Posterior cingulate gyrus (tissue), 11 donors: ENCODE measurements at regions not wholly inside any gene's neighbourhood (a gene's known extent, or its start where the extent isn't known, plus 50 kb on each side); places are given as distances from the start of the nearest gene placed in this dataset.
"Not testable (repeated sequence)": the region's sequence is repeated elsewhere in the genome, so short reads cannot be mapped to it uniquely, and the experiment has no call there.

Experiments used
- DNase-seq, 10 donors: peaks; one replicate each; pipeline versions ENCODE4 v3.0.0 to v3.0.0-alpha.2; 2020 to 2021; ENCODE audit warnings: mixed read lengths in 3 of 10
- intact Hi-C: fragments of 100-400 bp; cut with DNase I; formaldehyde crosslinking; loops from one replicate; pipeline ENCODE4 v1.15.1; 2023

- intact Hi-C loops: no loop called here
- peak in 1 of 10 donors; percentile 40 for DNase-seq
These were observed 64.7 kb downstream of the DHCR7 start for GRCh38 chr11:71383461-71383860.

DNA sequence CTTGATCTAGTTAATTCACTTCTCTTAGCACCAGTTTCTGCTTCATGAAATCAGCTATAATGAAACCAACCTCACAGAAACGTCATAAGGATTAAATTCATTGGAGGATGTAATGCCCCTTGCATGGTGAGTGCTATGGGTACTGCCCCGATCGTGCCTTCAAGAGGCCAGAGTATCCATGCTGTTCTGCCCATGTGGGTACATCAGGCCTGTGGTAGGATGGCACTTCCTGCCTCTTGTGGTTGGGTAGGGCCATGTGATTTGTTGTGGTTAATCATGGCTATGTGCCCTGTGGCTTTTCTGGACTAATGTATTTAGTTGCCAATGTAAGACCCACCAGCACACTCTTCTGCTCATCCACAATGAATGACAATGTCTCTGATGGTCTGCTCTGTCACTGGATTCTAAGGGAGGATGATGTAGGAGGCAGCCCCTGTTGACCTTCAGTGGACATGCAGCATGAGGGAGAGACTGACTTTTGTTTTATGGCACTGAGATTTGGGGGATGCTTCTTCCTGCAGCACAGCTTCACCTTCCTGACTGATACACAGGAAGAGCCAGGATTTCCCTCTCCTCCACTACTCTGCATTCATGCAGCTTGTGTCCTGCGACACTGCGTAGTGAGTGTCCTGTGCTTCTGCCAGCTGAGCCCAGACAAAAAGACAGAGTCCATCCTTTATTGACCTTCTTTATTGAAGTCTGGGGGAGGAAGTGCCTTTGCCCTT, 66.2 kb downstream of the DHCR7 start:
- intact Hi-C loops: no loop called here
- no peak for DNase-seq

DNA sequence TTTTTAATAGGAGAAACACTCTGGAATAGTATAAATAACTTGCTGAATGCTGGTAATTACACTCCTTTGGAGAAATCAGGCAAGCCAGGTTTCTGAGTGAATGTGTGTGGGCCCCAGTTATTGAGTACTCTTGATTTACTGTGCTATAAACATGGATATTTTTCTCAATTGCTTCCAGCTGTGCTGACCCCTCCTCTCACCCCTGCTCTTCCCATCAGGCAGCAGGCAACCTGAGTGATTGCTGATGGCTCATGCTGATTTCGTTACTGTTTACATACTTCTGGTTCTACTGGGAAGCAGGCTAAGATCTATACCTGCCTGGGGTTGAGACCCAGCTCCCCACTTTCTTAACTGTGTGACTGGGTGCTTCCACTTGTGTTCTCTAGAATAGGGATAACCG, 68.5 kb downstream of the DHCR7 start:
- DNase-seq: no peak
- intact Hi-C loops: loop anchor here (10.0 kb wide), 2 partner anchors 125 to 265 kb away; partner anchors contain the start of gene SHANK2

GRCh38 chr11:71373791-71374454, 74.3 kb downstream of the DHCR7 start:
- intact Hi-C loops: loop anchor here (10.0 kb wide), 2 partner anchors 119 to 259 kb away; partner anchors contain the start of gene SHANK2
- no peak for DNase-seq

GRCh38 chr11:71372693-71373657, 75.2 kb downstream of the DHCR7 start:
- peak in 1 of 10 donors; percentile 31 for DNase-seq
- intact Hi-C loops: loop anchor here (10.0 kb wide), 2 partner anchors 118 to 258 kb away; partner anchors contain the start of gene SHANK2

- no peak for DNase-seq
- intact Hi-C loops: loop anchor here (10.0 kb wide), 2 partner anchors 117 to 257 kb away; partner anchors contain the start of gene SHANK2
These were observed 76.5 kb downstream of the DHCR7 start for GRCh38 chr11:71371674-71372069.

GRCh38 chr11:71370895-71371673, 77.1 kb downstream of the DHCR7 start:
- DNase-seq: peak in 1 of 10 donors; percentile 33
- intact Hi-C loops: loop anchor here (10.0 kb wide), 2 partner anchors 116 to 256 kb away; partner anchors contain the start of gene SHANK2

DNA sequence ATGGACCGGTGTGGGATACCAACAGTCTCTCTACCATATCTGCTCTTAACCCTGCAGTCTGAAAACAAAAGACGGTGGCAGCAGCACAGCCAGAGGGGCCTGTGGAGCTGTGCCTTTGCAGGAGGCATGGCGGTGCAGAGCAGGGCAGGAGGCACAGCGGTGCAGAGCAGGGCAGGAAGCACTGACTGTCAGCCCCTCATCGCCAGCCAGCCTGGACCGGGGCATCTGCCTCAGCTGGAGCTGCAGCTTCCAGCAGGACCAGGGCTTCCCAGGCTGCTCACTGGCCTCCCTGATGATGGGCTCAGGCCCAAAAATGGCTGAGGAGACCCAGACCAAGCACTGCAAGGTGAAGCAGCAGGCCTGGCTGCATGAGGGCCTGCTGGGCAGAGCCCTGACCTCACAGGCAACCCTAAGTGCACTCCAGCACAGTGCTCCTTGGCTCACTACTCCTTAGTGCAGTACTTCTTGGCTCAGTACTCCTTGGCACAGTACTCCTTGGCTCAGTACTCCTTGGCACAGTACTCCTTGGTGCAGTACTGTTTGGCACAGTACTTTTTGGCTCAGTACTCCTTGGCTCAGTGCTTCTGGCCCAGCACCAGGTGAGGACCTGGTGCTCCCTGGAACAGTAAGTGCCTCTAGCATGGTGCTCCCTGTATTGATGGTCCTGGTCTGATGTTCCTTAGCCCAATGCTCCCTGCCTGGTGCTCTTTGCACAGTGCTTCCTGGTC, 78.0 kb downstream of the DHCR7 start:
- intact Hi-C loops: loop anchor here (10.0 kb wide), 2 partner anchors 115 to 255 kb away; partner anchors contain the start of gene SHANK2
- DNase-seq: no peak

DNA sequence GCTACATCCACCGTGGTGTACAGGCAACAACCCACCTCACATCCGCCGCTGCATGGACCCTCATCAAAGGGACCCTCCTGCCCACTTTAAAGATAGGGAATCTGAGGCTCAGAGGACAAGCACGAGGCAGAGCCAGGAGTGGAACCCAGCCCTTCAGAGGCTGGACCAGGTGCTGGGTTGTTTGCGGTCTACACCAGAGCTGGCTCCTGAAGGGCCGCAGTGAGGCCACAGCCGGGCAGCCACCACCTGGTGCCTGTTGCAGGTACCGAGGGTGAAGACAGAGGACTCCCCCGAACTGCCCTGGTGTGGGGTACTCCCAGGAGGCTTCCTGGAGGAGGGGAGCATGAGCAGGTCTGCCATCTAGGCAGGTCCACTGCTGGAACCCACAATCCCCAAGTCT, 78.8 kb downstream of the DHCR7 start:
- DNase-seq: no peak
- intact Hi-C loops: no loop called here

GRCh38 chr11:71368966-71369365, 79.2 kb downstream of the DHCR7 start:
- no peak for DNase-seq
- intact Hi-C loops: no loop called here

GRCh38 chr11:71367756-71368155, 80.4 kb downstream of the DHCR7 start:
- peak in 1 of 10 donors; percentile 81 for DNase-seq
- intact Hi-C loops: no loop called here

GRCh38 chr11:71367276-71367675, 80.9 kb downstream of the DHCR7 start:
- DNase-seq, intact Hi-C loops: not testable (repeated sequence)

DNA sequence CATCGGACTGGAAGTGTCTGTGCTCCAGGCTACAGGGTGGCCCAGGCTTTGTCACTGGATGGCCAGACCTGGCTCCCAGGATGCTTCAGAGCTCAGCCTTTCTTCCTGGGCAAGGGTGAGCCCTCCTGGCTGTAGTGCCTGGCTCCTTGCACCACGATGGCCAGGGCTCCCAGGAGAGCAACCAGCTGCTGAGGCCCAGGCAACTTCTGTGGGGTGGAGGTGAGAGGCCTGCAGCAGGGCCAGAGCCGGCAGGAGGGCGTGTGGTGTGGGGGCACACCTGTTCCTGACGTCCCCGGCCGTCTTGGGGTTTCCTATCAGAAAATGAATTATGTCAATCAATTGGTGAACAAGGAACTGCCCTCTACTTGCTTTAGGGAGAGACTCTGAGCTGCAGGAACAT, 82.1 kb downstream of the DHCR7 start:
- DNase-seq: peak in 1 of 10 donors; percentile 66
- intact Hi-C loops: no loop called here

- intact Hi-C loops: no loop called here
- DNase-seq: peak in 1 of 10 donors; percentile 59
These were observed 82.6 kb downstream of the DHCR7 start for GRCh38 chr11:71365626-71366025.

DNA sequence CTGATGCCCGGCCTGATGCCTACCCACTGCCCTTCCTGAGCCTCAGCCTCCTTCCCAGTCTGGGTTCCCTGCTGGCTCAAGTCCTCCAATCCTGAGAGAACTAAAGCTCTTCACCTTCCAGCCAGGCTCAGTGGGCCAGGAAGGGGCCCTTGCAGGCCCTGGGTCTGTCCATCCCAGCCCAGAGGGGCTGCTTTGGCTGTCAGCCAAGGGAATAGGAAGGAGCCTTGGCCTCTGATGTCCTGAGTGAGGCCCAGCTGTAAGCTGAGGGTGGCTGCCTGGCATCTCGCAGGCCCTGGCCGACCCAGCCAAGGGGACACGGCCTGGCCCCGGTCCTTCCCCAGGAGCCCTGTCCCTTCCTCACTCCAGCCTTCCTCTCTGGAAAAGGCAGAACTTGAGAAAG, 83.4 kb downstream of the DHCR7 start:
- peak in 1 of 10 donors; percentile 63 for DNase-seq
- intact Hi-C loops: no loop called here

GRCh38 chr11:71364176-71364671, 84.0 kb downstream of the DHCR7 start:
- peak in 6 of 10 donors; percentile 44 to 92 (median 64) for DNase-seq

GRCh38 chr11:71363721-71364120, 84.5 kb downstream of the DHCR7 start:
- intact Hi-C loops: no loop called here
- DNase-seq: peak in 1 of 10 donors; percentile 52

More at GRCh38 chr11:71364176-71364671, 84.0 kb downstream of the DHCR7 start:
- intact Hi-C loops: no loop called here

DNA sequence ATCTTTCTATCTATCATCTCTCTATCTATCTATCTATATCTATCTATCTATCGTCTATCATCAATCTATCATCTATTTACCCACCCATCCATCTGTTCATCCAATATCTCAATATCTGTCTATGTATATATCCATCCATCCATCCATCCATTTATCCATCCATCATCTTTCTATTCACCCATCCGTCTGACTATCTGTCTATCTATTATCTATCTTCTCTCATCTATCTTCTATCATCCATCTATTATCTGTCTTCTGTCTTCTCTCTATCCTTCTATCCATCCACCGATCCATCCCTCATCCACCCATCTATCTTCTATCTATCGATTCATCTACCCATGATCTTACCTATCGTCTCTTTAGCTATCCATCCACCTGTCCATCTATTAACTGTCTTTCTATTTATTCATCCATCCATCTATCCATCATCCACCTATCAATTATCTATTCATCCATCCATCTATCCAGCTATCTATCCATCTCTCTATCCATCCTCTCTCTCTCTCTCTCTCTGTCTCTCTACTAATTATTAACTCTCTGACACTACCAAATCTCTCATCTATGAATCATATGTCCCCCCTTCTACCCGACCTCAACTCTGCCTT, 89.1 kb downstream of the DHCR7 start:
- no peak for DNase-seq
- intact Hi-C loops: no loop called here
